GM19043 (cell line): ENCODE measurements at regions not wholly inside any gene's neighbourhood (a gene's known extent, or its start where the extent isn't known, plus 50 kb on each side); places are given as distances from the start of the nearest gene placed in this dataset.
"Not testable (repeated sequence)": the region's sequence is repeated elsewhere in the genome, so short reads cannot be mapped to it uniquely, and the experiment has no call there.

Experiments
- ATAC-seq: cut with Tn5 transposase; IDR thresholded peaks from one replicate; pipeline ENCODE4 v1.9.1; 2021; ENCODE audit warnings: low read depth; ENCODE audit not compliant: unreplicated experiment

- ATAC-seq, result no peak
Measured at GRCh38 chr11:33974804-33975203, 76.7 kb upstream of the CAPRIN1 start.

DNA sequence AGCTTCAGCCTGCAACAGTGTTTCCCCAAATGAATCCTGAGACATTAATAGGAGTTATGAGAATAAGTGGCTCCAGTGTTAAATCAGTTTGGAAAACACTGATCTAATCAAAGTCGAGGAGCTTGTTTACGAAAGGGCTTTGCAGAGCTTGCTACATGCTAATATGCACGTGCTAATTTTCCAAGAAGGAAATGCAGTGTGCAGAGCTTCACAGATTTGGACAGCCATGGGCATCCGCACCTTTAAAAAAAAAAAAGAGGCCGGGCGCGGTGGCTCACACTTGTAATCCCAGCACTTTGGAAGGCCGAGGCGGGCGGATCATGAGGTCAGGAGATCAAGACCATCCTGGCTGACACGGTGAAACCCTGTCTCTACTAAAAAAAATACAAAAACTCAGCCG is 79.7 kb upstream of the LMO2 start:
- ATAC-seq, result not testable (repeated sequence)

GRCh38 chr11:33970984-33971466 is 79.1 kb upstream of the LMO2 start:
- no peak for ATAC-seq

DNA sequence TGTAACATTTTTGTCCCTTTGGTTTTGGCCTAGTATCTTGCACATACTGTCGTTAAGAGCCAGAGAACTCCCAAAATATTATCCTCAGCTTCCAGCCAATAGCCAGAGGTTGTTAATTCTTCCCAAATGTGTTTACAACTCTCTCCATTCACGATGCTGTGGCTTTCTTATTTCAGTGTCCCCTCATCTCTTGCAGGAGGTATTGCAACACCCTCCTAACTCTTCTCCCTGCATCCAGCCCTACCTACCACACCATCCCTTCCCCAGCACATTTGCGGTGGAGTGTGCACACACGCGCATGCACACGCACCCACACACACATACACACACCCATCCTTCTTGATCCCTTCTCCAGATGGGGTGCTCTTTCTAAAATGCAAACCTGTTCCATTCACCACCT is 75.6 kb upstream of the LMO2 start:
- ATAC-seq, result no peak

DNA sequence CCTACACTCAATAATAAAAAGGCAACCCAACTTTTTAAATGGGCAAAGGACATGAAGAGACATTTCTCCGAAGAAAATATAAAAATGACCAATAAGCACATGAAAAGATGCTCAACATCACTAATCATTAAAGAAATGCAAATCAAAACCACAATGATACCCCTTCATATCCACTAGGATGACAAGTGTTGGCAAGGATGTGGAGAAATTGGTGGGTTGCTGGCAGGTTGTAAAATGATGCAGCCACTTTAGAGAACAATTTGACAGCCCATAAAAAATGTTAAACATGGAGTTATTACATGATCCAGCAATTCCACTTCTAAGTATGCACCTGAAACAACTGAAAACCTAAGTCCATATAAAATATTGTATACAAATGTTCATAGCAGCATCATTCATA is 73.2 kb upstream of the LMO2 start:
- ATAC-seq, result no peak

DNA sequence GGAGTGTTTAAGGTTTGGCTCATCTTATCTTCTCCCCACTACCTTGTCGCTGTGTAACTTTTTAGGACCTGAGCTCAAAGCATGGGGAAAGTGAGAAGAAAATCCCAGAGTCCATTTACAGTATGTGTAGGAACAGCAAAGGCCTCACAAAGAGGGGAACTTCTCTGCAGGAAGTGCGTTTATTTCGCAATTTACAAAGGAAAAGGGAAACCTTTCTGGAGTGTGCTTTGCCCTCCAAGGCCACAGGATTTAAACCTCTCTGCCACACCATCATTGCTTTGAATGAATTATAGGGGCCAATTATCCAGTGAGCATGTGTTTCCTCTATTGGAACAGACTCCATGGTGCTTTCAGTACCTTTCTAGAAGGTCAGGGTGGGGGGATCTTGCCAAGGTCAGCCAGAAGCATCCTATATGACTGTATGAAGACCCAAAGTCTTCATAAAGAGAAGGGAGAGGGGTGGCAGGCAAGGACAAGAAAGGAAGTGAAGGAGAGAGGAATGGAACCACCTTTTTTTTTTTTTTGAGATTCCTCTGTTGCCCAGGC is 68.1 kb upstream of the LMO2 start:
- ATAC-seq, result no peak

GRCh38 chr11:33957304-33957917 is 65.5 kb upstream of the LMO2 start:
- no peak for ATAC-seq

GRCh38 chr11:33956611-33957010 is 64.7 kb upstream of the LMO2 start:
- no peak for ATAC-seq

GRCh38 chr11:33953289-33953688 is 61.4 kb upstream of the LMO2 start:
- ATAC-seq, result no peak

GRCh38 chr11:33952805-33953204 is 60.9 kb upstream of the LMO2 start:
- ATAC-seq, result no peak

DNA sequence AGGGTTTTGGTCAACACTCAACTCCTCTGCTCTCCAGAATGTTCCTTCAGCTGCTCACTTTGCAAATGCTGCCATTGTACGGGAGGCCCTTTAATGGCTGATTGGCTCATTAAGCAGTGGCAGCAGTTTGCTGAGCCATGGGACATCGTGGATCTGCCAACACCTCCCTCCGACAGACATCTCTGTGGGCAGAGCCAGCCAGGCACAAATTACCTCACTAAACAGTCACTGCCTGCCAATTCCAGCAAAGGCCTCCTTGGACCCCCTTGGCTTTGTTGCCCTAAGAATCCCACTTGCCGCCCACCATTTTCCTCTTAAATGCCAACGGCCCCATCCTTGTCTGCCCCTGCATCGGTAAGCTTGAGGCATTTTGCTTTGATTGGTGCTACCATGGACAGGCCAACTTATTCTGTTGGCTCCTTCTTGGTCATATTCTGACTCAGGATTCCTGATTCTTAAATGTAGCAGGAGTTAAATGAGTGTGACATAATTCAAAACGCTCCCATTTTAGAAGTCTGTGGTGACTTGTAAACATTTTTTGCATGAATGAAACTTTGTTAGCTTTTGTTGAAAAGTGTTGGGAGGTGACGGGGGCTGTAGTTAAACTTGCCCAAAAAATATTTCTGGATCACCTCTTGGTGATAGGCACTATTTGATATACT is 57.5 kb upstream of the LMO2 start:
- no peak for ATAC-seq

GRCh38 chr11:33948494-33948893 is 56.6 kb upstream of the LMO2 start:
- no peak for ATAC-seq

DNA sequence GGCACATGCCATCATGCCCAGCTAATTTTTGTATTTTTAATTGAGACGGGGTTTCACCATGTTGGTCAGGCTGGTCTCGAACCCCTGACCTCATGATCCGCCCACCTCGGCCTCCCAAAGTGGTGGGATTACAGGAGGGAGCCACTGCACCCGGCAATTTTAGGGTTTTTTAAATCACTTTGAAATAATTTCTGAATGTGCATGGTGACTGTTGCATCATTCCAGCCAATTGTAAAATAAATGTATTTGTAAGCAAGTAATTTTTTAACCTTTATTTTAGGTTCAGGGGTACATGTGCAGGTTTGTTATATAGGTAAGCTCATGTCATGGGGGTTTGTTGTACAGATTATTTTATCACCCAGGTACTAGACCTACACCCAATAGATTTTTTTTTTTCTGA is 56.0 kb upstream of the LMO2 start:
- ATAC-seq, result not testable (repeated sequence)

- ATAC-seq, result no peak
Measured at GRCh38 chr11:33946930-33947329, 55.1 kb upstream of the LMO2 start.

- ATAC-seq, result no peak
Measured at GRCh38 chr11:33945481-33946268, 53.8 kb upstream of the LMO2 start.

- ATAC-seq, result no peak
Measured at GRCh38 chr11:33944693-33945424, 53.0 kb upstream of the LMO2 start.

DNA sequence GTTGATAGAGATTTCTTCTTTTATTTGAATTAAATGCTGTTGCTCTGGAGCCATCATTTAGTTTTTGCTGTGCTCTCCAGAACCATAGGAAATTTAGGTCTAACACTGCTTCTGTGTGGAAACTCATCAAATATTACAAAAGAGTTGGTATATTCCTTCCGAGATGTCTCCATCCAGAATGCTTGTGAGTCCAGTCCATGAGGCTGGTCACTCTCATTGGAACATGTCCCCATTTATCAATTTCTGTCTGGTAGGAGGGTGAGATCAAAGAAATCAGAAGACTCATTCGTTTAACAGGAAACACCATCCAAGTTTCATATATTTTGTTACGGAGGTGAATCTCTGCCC is 52.4 kb upstream of the LMO2 start:
- ATAC-seq, result no peak

DNA sequence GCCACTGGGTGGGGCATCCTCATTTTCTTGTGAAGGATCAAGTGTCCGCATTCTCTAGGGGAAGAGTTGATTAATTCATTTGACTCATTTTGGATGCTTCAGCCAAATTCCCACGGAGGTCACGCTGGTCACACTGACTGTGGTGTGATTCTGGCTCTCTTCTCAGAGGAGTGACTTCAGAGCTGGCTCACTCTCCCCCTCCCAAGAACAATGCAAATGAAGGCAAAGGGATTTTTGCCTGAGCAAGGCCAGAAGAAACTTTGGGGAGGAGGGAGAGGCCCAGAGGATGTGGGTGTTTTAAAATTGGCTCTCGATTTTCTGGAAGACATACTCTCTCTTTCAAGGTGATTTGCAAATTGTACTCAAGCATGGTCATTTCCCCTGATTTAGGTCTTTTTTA is 51.1 kb upstream of the LMO2 start:
- no peak for ATAC-seq

DNA sequence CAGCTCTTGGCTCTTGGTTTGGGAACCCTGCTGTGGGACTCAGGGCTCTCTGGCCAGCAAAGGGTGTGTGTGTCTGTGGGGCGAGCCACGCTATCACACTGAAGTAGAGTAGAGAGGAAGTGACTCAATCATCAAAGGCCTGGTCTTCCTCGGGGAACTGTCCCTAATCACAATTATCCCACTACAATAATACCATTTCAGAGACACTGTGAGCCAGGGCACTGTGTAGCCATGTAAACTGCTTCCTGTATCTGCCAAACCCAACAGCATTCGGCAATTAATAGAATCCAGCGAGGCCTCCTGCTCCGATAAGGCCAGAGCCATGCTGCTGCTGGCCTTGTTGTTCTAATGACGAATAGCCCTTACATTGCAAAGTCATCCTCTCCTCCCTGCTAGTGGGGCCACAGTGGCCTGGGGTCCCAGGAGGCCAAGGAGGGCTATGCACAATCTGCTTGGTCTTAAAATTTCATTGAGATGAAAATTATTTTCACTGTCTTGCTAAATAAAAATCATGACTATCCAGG is 49.8 kb upstream of the LMO2 start:
- no peak for ATAC-seq
